Ishikawa (cell line): ENCODE measurements at regions not wholly inside any gene's neighbourhood (a gene's known extent, or its start where the extent isn't known, plus 50 kb on each side); places are given as distances from the start of the nearest gene placed in this dataset.

Experiments used
- CEBPB ChIP-seq: IDR thresholded peaks from 2 replicates; pipeline ENCODE4 v1.6.1; 2012
- EP300 ChIP-seq: IDR thresholded peaks from 2 replicates; pipeline ENCODE4 v1.6.1; 2012; ENCODE audit warnings: borderline replicate concordance
- FOXM1 ChIP-seq: IDR thresholded peaks from 2 replicates; pipeline ENCODE4 v1.6.1; 2012; ENCODE audit warnings: low read depth, borderline replicate concordance
- YY1 ChIP-seq: IDR thresholded peaks from 2 replicates; pipeline ENCODE4 v1.6.1; 2012; ENCODE audit warnings: low read depth

DNA sequence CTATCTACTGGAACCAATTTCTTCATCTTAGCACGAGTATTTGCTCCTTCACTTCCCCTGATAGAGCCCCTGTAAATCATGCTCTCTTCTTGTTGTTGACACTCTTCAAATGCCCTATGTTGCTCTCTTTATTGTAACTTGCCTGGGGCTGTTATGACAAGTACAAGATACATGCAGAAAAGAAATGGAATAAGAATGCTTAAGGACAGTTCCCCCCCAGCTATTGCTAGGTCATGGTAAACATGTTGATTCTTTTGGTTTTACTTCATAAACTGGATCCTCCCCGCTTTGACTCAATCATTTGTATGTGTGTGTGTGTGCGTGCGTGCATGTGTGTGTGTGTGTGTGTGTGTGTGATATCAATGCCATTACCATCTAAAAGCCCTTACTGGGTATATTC is 368.5 kb upstream of the CNTNAP5 start:
- no peak for TF ChIP-seq CEBPB
- TF ChIP-seq EP300 = no peak
- no peak for TF ChIP-seq FOXM1
- TF ChIP-seq YY1 = no peak
